CD14-positive monocyte (primary cell): ENCODE measurements at regions not wholly inside any gene's neighbourhood (a gene's known extent, or its start where the extent isn't known, plus 50 kb on each side); places are given as distances from the start of the nearest gene placed in this dataset.

Experiments
- DNase-seq, 3 donors: peaks; one replicate each; pipeline ENCODE4 v3.0.0-alpha.2; 2011 to 2022
- H2AFZ ChIP-seq: 2 replicates; pipeline ENCODE4 v1.6.0; 2012; ENCODE audit warnings: mild to moderate bottlenecking, low read depth, low read length, inconsistent platforms; ENCODE audit not compliant: insufficient read depth, poor library complexity, severe bottlenecking
- H3K27ac ChIP-seq, 2 donors: 1 replicate in 1 of 2; 2 replicates in 1 of 2; pipeline ENCODE4 v1.5.1; 2012 to 2013; ENCODE audit warnings: low read length in 2 of 2, control low read depth in 1 of 2, inconsistent platforms in 1 of 2, low read depth in 1 of 2, mild to moderate bottlenecking in 1 of 2
- H3K27me3 ChIP-seq, 2 donors: one replicate each; pipeline versions ENCODE4 v1.6.0 to v1.6.1; 2011 to 2013; ENCODE audit warnings: low read length in 2 of 2; ENCODE audit not compliant: control insufficient read depth in 2 of 2, insufficient read depth in 2 of 2
- H3K36me3 ChIP-seq, 2 donors: replicated peaks in 1 of 2; 1 replicate in 1 of 2; 2 replicates in 1 of 2; pipeline versions ENCODE4 v1.5.1 to v1.6.1; 2012 to 2013; ENCODE audit warnings: low read length in 2 of 2, control low read depth in 1 of 2, inconsistent platforms in 1 of 2, mild to moderate bottlenecking in 1 of 2; ENCODE audit not compliant: insufficient read depth in 2 of 2, control insufficient read depth in 1 of 2
- H3K4me1 ChIP-seq, 2 donors: 1 replicate in 1 of 2; 2 replicates in 1 of 2; pipeline versions ENCODE4 v1.5.1 to v1.6.1; 2012 to 2013; ENCODE audit warnings: low read length in 2 of 2, control low read depth in 1 of 2, inconsistent platforms in 1 of 2, mild to moderate bottlenecking in 1 of 2, moderate library complexity in 1 of 2; ENCODE audit not compliant: insufficient read depth in 2 of 2, control insufficient read depth in 1 of 2
- H3K4me2 ChIP-seq: replicated peaks from 2 replicates; pipeline ENCODE3; 2012; ENCODE audit warnings: low read length, moderate library complexity, mild to moderate bottlenecking; ENCODE audit not compliant: poor library complexity, severe bottlenecking; ENCODE audit errors: extremely low read depth
- H3K4me3 ChIP-seq, 3 experiments: fragments of 200-600 bp in 1 of 3; sonication (generic) in 1 of 3; replicated peaks in 1 of 3; 1 replicate in 2 of 3; 2 replicates in 1 of 3; pipeline ENCODE4 v1.5.1; 2011 to 2013; ENCODE audit warnings: low read length in 3 of 3, mild to moderate bottlenecking in 3 of 3, control low read depth in 2 of 3, low read depth in 2 of 3, inconsistent platforms in 1 of 3, moderate library complexity in 1 of 3
- H3K79me2 ChIP-seq: 2 replicates; pipeline ENCODE4 v1.6.0; 2012; ENCODE audit warnings: mild to moderate bottlenecking, control low read depth, inconsistent platforms, low read length, moderate library complexity; ENCODE audit not compliant: insufficient read depth
- H3K9ac ChIP-seq: 2 replicates; pipeline ENCODE4 v1.6.0; 2017; ENCODE audit warnings: low read length, mild to moderate bottlenecking; ENCODE audit not compliant: insufficient read depth, poor library complexity, severe bottlenecking
- H3K9me3 ChIP-seq, 2 donors: replicated peaks in 1 of 2; 1 replicate in 1 of 2; 2 replicates in 1 of 2; pipeline versions ENCODE4 v1.5.1 to v1.6.1; 2012 to 2013; ENCODE audit warnings: low read length in 2 of 2, control low read depth in 1 of 2; ENCODE audit not compliant: control insufficient read depth in 1 of 2, insufficient read depth in 1 of 2
- H4K20me1 ChIP-seq: 2 replicates; pipeline ENCODE4 v1.6.0; 2012; ENCODE audit warnings: mild to moderate bottlenecking, low read length, control low read depth, moderate library complexity; ENCODE audit not compliant: insufficient read depth
- H3K27ac Mint-ChIP-seq, 7 donors: one replicate each; pipeline ENCODE4 v1.8.0; 2020; ENCODE audit warnings: mild to moderate bottlenecking in 7 of 7, mixed read lengths in 7 of 7, moderate library complexity in 6 of 7, inconsistent platforms in 2 of 7
- H3K27me3 Mint-ChIP-seq, 3 donors: one replicate each; pipeline ENCODE4 v1.8.0; 2021 to 2022; ENCODE audit warnings: low read depth in 3 of 3, mild to moderate bottlenecking in 3 of 3, mixed read lengths in 3 of 3, moderate library complexity in 3 of 3, inconsistent platforms in 1 of 3
- H3K36me3 Mint-ChIP-seq, 2 donors: one replicate each; pipeline ENCODE4 v1.8.0; 2020; ENCODE audit warnings: mixed read lengths in 2 of 2, inconsistent platforms in 1 of 2, mild to moderate bottlenecking in 1 of 2
- H3K4me1 Mint-ChIP-seq: one replicate; pipeline ENCODE4 v1.8.0; 2020; ENCODE audit warnings: mild to moderate bottlenecking, mixed read lengths
- H3K4me3 Mint-ChIP-seq, 2 donors: one replicate each; pipeline ENCODE4 v1.8.0; 2020; ENCODE audit warnings: mild to moderate bottlenecking in 2 of 2, mixed read lengths in 2 of 2, moderate library complexity in 1 of 2
- H3K9me3 Mint-ChIP-seq, 7 donors: one replicate each; pipeline ENCODE4 v1.8.0; 2020 to 2022; ENCODE audit warnings: mixed read lengths in 7 of 7, mild to moderate bottlenecking in 6 of 7, moderate library complexity in 6 of 7, inconsistent platforms in 2 of 7
- WGBS: methylation state at CpG from one replicate; pipeline ENCODE4 v1.1.5; 2013; ENCODE audit warnings: missing lambda C conversion rate; ENCODE audit not compliant: insufficient coverage; 5-methylcytosine and 5-hydroxymethylcytosine counted together
- intact Hi-C, 2 donors: fragments of 100-400 bp; cut with micrococcal nuclease; formaldehyde crosslinking; loops; one replicate each; pipeline versions ENCODE4 v1.15.0 to v1.15.1; 2023
- TF ChIP-seq, protein P1 (sequence below): fragments of 200-600 bp; IDR thresholded peaks from one replicate; pipeline ENCODE4 v1.8.0; 2022; ENCODE audit warnings: antibody characterized with exemption, mild to moderate bottlenecking

DNA sequence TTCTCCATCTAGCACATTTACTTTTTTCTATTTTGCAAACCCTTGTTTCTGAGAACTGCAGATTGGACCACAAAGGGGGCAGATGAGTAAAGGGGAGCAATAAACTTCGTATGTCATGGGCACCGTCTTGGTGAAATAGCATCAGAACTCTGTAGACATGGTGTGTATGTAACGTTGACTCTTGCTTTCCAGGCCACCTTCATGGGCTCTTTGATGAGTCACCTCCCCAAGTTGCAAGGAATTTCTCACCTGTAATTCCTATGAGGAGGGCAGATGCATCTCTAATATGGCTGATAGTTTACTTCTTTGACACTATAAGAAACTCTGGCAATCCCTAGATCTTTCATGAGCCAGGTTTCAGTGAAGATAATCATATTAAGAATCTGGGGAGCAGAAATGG, 163.4 kb upstream of the PLPPR1 start:
- TF ChIP-seq, protein P1, sequence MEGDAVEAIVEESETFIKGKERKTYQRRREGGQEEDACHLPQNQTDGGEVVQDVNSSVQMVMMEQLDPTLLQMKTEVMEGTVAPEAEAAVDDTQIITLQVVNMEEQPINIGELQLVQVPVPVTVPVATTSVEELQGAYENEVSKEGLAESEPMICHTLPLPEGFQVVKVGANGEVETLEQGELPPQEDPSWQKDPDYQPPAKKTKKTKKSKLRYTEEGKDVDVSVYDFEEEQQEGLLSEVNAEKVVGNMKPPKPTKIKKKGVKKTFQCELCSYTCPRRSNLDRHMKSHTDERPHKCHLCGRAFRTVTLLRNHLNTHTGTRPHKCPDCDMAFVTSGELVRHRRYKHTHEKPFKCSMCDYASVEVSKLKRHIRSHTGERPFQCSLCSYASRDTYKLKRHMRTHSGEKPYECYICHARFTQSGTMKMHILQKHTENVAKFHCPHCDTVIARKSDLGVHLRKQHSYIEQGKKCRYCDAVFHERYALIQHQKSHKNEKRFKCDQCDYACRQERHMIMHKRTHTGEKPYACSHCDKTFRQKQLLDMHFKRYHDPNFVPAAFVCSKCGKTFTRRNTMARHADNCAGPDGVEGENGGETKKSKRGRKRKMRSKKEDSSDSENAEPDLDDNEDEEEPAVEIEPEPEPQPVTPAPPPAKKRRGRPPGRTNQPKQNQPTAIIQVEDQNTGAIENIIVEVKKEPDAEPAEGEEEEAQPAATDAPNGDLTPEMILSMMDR, result no peak
- H3K36me3 ChIP-seq, result no peaks in the 10 kb centered on the region
- WGBS, result no CpG with 5 or more reads among the region's 3 CpGs
- Mint-ChIP-seq H3K27ac (no peak overlapping the region), H3K4me3 (no peak overlapping the region), H3K27me3 (peaks cover 0 to 4% (median 2%) of the 10 kb centered on the region in 3 donors), H3K4me1 (no peaks in the 10 kb centered on the region), H3K9me3 (peaks cover 0 to 5% (median 1%) of the 10 kb centered on the region in 7 donors), H3K36me3 (no peaks in the 10 kb centered on the region)
- H3K27ac ChIP-seq, result no peak overlapping the region
- intact Hi-C loops, result no loop called here
- H3K27me3 ChIP-seq, result no peaks in the 10 kb centered on the region
- no peak overlapping the region for H2AFZ ChIP-seq
- no peak overlapping the region for H3K4me3 ChIP-seq
- peaks cover 0 to 5% of the 10 kb centered on the region in 2 donors for H3K9me3 ChIP-seq
- no peak for DNase-seq
- no peaks in the 10 kb centered on the region for H3K4me1 ChIP-seq
- no peak overlapping the region for H3K4me2 ChIP-seq
- no peaks in the 10 kb centered on the region for H4K20me1 ChIP-seq
- H3K9ac ChIP-seq, result no peak overlapping the region
- H3K79me2 ChIP-seq, result no peaks in the 10 kb centered on the region

DNA sequence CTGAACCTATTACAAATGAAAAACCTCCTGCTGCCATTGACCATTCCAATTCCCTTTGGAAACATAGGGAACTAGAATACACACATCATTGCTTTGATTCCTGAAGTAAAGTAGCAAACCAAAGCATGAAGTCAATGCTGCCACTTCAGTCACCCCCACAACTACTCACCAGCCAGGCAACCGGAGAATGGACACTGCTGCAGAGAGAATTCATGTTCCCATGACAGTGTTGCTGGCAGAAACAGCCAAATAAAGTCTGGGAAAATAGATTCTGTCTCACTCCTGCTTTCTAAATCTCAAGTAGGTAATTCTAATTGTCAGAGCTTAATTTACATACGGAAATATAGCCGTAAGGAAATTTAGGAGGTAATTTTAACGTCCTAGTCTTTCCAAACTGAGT, 162.9 kb upstream of the PLPPR1 start:
- no peaks in the 10 kb centered on the region for H3K27me3 ChIP-seq
- no CpG with 5 or more reads among the region's 4 CpGs for WGBS
- intact Hi-C loops, result no loop called here

More for the DNA sequence above, 162.9 kb upstream of the PLPPR1 start:
- Histone ChIP-seq H4K20me1 (no peaks in the 10 kb centered on the region), H3K27ac (no peak overlapping the region), H3K9ac (no peak overlapping the region), H3K9me3 (peaks cover 0 to 3% of the 10 kb centered on the region in 2 donors), H3K79me2 (no peaks in the 10 kb centered on the region), H3K4me2 (no peak overlapping the region), H3K36me3 (no peaks in the 10 kb centered on the region), H2AFZ (no peak overlapping the region), H3K4me1 (no peaks in the 10 kb centered on the region), H3K4me3 (no peak overlapping the region)
- no peaks in the 10 kb centered on the region for H3K4me1 Mint-ChIP-seq
- H3K4me3 Mint-ChIP-seq, result no peak overlapping the region
- no peak for DNase-seq
- H3K36me3 Mint-ChIP-seq, result no peaks in the 10 kb centered on the region
- TF ChIP-seq, protein P1, result no peak
- no peak overlapping the region for H3K27ac Mint-ChIP-seq
- peaks cover 0 to 4% (median 2%) of the 10 kb centered on the region in 3 donors for H3K27me3 Mint-ChIP-seq
- H3K9me3 Mint-ChIP-seq, result peaks cover 0 to 3% (median 0%) of the 10 kb centered on the region in 7 donors
